ENCODE measurements at regions not wholly inside any gene's neighbourhood (a gene's known extent, or its start where the extent isn't known, plus 50 kb on each side); places are given as distances from the start of the nearest gene placed in this dataset.

GRCh38 chr16:86449446-86450095 lies 60.8 kb upstream of the FOXF1 start:
- Histone ChIP-seq H3K4me3 (no peak overlapping the region), H3K27ac (no peak overlapping the region), H3K27me3 (peaks cover 49% of the 10 kb centered on the region), H3K9me3 (no peaks in the 10 kb centered on the region), H3K36me3 (no peaks in the 10 kb centered on the region), H3K4me1 (no peaks in the 10 kb centered on the region)
- no peak for DNase-seq (ENCODE audit: low spot score in 2 of 2)
- 62% methylated on average over 13 of the region's 16 CpGs for WGBS
- TF ChIP-seq CTCF (IDR thresholded peaks at IDR 0.05) (no peak), POLR2A (IDR thresholded peaks at IDR 0.05) (no peak), POLR2AphosphoS5 (IDR thresholded peaks at IDR 0.05) (no peak), EP300 (IDR thresholded peaks at IDR 0.05) (no peak)

- DNase-seq (ENCODE audit: low spot score in 2 of 2), result no peak
- Histone ChIP-seq H3K27me3 (peaks cover 51% of the 10 kb centered on the region), H3K36me3 (no peaks in the 10 kb centered on the region), H3K4me1 (no peaks in the 10 kb centered on the region), H3K27ac (no peak overlapping the region), H3K4me3 (no peak overlapping the region), H3K9me3 (no peaks in the 10 kb centered on the region)
- no peak for TF ChIP-seq EP300 (IDR thresholded peaks at IDR 0.05)
- TF ChIP-seq CTCF (IDR thresholded peaks at IDR 0.05), result no peak
- no peak for TF ChIP-seq POLR2A (IDR thresholded peaks at IDR 0.05)
- no peak for TF ChIP-seq POLR2AphosphoS5 (IDR thresholded peaks at IDR 0.05)
- WGBS, result 90% methylated on average over 2 of the region's 2 CpGs
Observed at GRCh38 chr16:86450691-86451090, 59.6 kb upstream of the FOXF1 start.

GRCh38 chr16:86452451-86452850 lies 57.9 kb upstream of the FOXF1 start:
- Histone ChIP-seq H3K4me3 (no peak overlapping the region), H3K36me3 (no peaks in the 10 kb centered on the region), H3K27ac (no peak overlapping the region), H3K4me1 (no peaks in the 10 kb centered on the region), H3K9me3 (no peaks in the 10 kb centered on the region), H3K27me3 (peaks cover 57% of the 10 kb centered on the region)
- no peak for DNase-seq (ENCODE audit: low spot score in 2 of 2)
- TF ChIP-seq POLR2AphosphoS5 (IDR thresholded peaks at IDR 0.05) (no peak), EP300 (IDR thresholded peaks at IDR 0.05) (no peak), CTCF (IDR thresholded peaks at IDR 0.05) (no peak), POLR2A (IDR thresholded peaks at IDR 0.05) (no peak)
- WGBS, result 68% methylated on average over 2 of the region's 2 CpGs

GRCh38 chr16:86455116-86455515 lies 55.2 kb upstream of the FOXF1 start:
- Histone ChIP-seq H3K27me3 (peaks cover 61% of the 10 kb centered on the region), H3K9me3 (no peaks in the 10 kb centered on the region), H3K4me3 (no peak overlapping the region), H3K36me3 (no peaks in the 10 kb centered on the region), H3K4me1 (no peaks in the 10 kb centered on the region), H3K27ac (no peak overlapping the region)
- TF ChIP-seq EP300 (IDR thresholded peaks at IDR 0.05) (no peak), POLR2AphosphoS5 (IDR thresholded peaks at IDR 0.05) (no peak), CTCF (IDR thresholded peaks at IDR 0.05) (no peak), POLR2A (IDR thresholded peaks at IDR 0.05) (no peak)
- WGBS, result 91% methylated on average over 10 of the region's 10 CpGs
- DNase-seq (ENCODE audit: low spot score in 2 of 2), result no peak

- Histone ChIP-seq H3K4me3 (no peak overlapping the region), H3K36me3 (no peaks in the 10 kb centered on the region), H3K27me3 (peaks cover 59% of the 10 kb centered on the region), H3K27ac (no peak overlapping the region), H3K9me3 (no peaks in the 10 kb centered on the region), H3K4me1 (no peaks in the 10 kb centered on the region)
- TF ChIP-seq POLR2A (IDR thresholded peaks at IDR 0.05) (no peak), POLR2AphosphoS5 (IDR thresholded peaks at IDR 0.05) (no peak), EP300 (IDR thresholded peaks at IDR 0.05) (no peak), CTCF (IDR thresholded peaks at IDR 0.05) (no peak)
- 59% methylated on average over 14 of the region's 14 CpGs for WGBS
- no peak for DNase-seq (ENCODE audit: low spot score in 2 of 2)
Observed at GRCh38 chr16:86455640-86456039, 54.7 kb upstream of the FOXF1 start.
